ENCODE measurements at regions not wholly inside any gene's neighbourhood (a gene's known extent, or its start where the extent isn't known, plus 50 kb on each side); places are given as distances from the start of the nearest gene placed in this dataset.

GRCh38 chr6:211871-212497, 80.3 kb upstream of the DUSP22 start:
- Mint-ChIP-seq H3K27me3 (ENCODE audit: unreplicated experiment) (peaks cover 2% of the 10 kb centered on the region), H3K36me3 (ENCODE audit: unreplicated experiment) (peaks cover 12% of the 10 kb centered on the region), H3K9me3 (ENCODE audit: unreplicated experiment) (peaks cover 2% of the 10 kb centered on the region), H3K4me1 (ENCODE audit: low read depth, unreplicated experiment) (peaks cover 1% of the 10 kb centered on the region), H3K4me3 (ENCODE audit: unreplicated experiment) (no peak overlapping the region), H3K27ac (ENCODE audit: unreplicated experiment) (no peak overlapping the region)
- TF ChIP-seq, protein P1, sequence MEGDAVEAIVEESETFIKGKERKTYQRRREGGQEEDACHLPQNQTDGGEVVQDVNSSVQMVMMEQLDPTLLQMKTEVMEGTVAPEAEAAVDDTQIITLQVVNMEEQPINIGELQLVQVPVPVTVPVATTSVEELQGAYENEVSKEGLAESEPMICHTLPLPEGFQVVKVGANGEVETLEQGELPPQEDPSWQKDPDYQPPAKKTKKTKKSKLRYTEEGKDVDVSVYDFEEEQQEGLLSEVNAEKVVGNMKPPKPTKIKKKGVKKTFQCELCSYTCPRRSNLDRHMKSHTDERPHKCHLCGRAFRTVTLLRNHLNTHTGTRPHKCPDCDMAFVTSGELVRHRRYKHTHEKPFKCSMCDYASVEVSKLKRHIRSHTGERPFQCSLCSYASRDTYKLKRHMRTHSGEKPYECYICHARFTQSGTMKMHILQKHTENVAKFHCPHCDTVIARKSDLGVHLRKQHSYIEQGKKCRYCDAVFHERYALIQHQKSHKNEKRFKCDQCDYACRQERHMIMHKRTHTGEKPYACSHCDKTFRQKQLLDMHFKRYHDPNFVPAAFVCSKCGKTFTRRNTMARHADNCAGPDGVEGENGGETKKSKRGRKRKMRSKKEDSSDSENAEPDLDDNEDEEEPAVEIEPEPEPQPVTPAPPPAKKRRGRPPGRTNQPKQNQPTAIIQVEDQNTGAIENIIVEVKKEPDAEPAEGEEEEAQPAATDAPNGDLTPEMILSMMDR (IDR thresholded peaks at IDR 0.05; ENCODE audit: partially characterized antibody, unreplicated experiment), result no peak
- DNase-seq, result no peak

GRCh38 chr6:213284-213683, 79.0 kb upstream of the DUSP22 start:
- TF ChIP-seq, protein P1 (IDR thresholded peaks at IDR 0.05; ENCODE audit: partially characterized antibody, unreplicated experiment), result no peak
- H3K27ac Mint-ChIP-seq (ENCODE audit: unreplicated experiment), result no peak overlapping the region

DNA sequence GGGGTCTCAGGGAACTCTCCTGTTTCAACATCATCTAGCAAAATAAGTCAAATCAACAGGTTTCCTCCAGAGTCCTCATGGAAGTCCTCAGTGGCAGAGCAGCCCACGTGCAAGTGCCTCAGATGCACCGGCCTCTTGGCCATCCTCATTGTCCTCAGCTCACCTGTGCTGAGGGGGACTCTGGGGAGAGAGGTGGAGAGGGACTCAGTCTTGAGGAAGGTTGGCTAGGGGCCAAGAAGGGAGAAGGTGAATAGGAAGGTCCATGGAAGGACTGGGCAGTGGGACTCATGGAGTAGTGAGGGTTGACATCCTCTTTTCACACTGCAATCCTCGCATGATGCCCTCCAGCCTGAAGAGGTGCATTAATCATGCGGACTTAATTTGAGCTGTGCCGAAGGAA, 77.9 kb upstream of the DUSP22 start:
- Mint-ChIP-seq H3K27ac (ENCODE audit: unreplicated experiment) (no peak overlapping the region), H3K4me3 (ENCODE audit: unreplicated experiment) (no peak overlapping the region), H3K9me3 (ENCODE audit: unreplicated experiment) (peaks cover 2% of the 10 kb centered on the region), H3K4me1 (ENCODE audit: low read depth, unreplicated experiment) (peaks cover 1% of the 10 kb centered on the region), H3K36me3 (ENCODE audit: unreplicated experiment) (peaks cover 12% of the 10 kb centered on the region), H3K27me3 (ENCODE audit: unreplicated experiment) (peaks cover 2% of the 10 kb centered on the region)
- TF ChIP-seq, protein P1 (IDR thresholded peaks at IDR 0.05; ENCODE audit: partially characterized antibody, unreplicated experiment), result no peak
- DNase-seq, result no peak

More at GRCh38 chr6:213284-213683, 79.0 kb upstream of the DUSP22 start:
- H3K9me3 Mint-ChIP-seq (ENCODE audit: unreplicated experiment), result peaks cover 2% of the 10 kb centered on the region
- H3K4me1 Mint-ChIP-seq (ENCODE audit: low read depth, unreplicated experiment), result peaks cover 1% of the 10 kb centered on the region
- H3K27me3 Mint-ChIP-seq (ENCODE audit: unreplicated experiment), result peaks cover 2% of the 10 kb centered on the region
- no peak overlapping the region for H3K4me3 Mint-ChIP-seq (ENCODE audit: unreplicated experiment)
- DNase-seq, result no peak
- H3K36me3 Mint-ChIP-seq (ENCODE audit: unreplicated experiment), result peaks cover 12% of the 10 kb centered on the region

GRCh38 chr6:215335-216034, 76.8 kb upstream of the DUSP22 start:
- peaks cover 12% of the 10 kb centered on the region for H3K36me3 Mint-ChIP-seq (ENCODE audit: unreplicated experiment)
- H3K4me1 Mint-ChIP-seq (ENCODE audit: low read depth, unreplicated experiment), result no peaks in the 10 kb centered on the region
- H3K9me3 Mint-ChIP-seq (ENCODE audit: unreplicated experiment), result peaks cover 2% of the 10 kb centered on the region
- DNase-seq, result no peak
- H3K4me3 Mint-ChIP-seq (ENCODE audit: unreplicated experiment), result no peak overlapping the region
- TF ChIP-seq, protein P1 (IDR thresholded peaks at IDR 0.05; ENCODE audit: partially characterized antibody, unreplicated experiment), result no peak
- no peak overlapping the region for H3K27ac Mint-ChIP-seq (ENCODE audit: unreplicated experiment)
- peaks cover 2% of the 10 kb centered on the region for H3K27me3 Mint-ChIP-seq (ENCODE audit: unreplicated experiment)

- Mint-ChIP-seq H3K4me3 (ENCODE audit: unreplicated experiment) (no peak overlapping the region), H3K4me1 (ENCODE audit: low read depth, unreplicated experiment) (no peaks in the 10 kb centered on the region), H3K27ac (ENCODE audit: unreplicated experiment) (no peak overlapping the region), H3K9me3 (ENCODE audit: unreplicated experiment) (peaks cover 2% of the 10 kb centered on the region), H3K27me3 (ENCODE audit: unreplicated experiment) (no peaks in the 10 kb centered on the region), H3K36me3 (ENCODE audit: unreplicated experiment) (peaks cover 12% of the 10 kb centered on the region)
- DNase-seq, result peak; percentile 65
- TF ChIP-seq, protein P1 (IDR thresholded peaks at IDR 0.05; ENCODE audit: partially characterized antibody, unreplicated experiment), result peak; percentile 70
These were observed 75.1 kb upstream of the DUSP22 start for GRCh38 chr6:217048-217659.

All from glutamatergic neuron (in vitro differentiated cells).